Renal pelvis (tissue), 1 donor: ENCODE measurements at regions not wholly inside any gene's neighbourhood (a gene's known extent, or its start where the extent isn't known, plus 50 kb on each side); places are given as distances from the start of the nearest gene placed in this dataset.

Source experiments
- DNase-seq: peaks from one replicate; pipeline ENCODE4 v3.0.0-alpha.2; 2013

GRCh38 chr2:183214680-183215079, 90.4 kb downstream of the NUP35 start:
- DNase-seq: no peak

GRCh38 chr2:183215917-183216316, 91.7 kb downstream of the NUP35 start:
- DNase-seq: no peak

GRCh38 chr2:183219888-183220287, 95.6 kb downstream of the NUP35 start:
- no peak for DNase-seq

GRCh38 chr2:183222751-183223150, 98.5 kb downstream of the NUP35 start:
- DNase-seq: no peak

GRCh38 chr2:183224948-183225347, 100.7 kb downstream of the NUP35 start:
- peak; percentile 9 for DNase-seq

- DNase-seq: no peak
Measured at GRCh38 chr2:183227176-183227575, 102.9 kb downstream of the NUP35 start.

- DNase-seq: no peak
Measured at GRCh38 chr2:183229386-183229785, 105.1 kb downstream of the NUP35 start.

- DNase-seq: no peak
Measured at GRCh38 chr2:183232161-183232865, 108.1 kb downstream of the NUP35 start.

- DNase-seq: no peak
Measured at GRCh38 chr2:183242937-183243336, 118.7 kb downstream of the NUP35 start.

GRCh38 chr2:183243758-183244157, 119.5 kb downstream of the NUP35 start:
- DNase-seq: no peak

- DNase-seq: no peak
Measured at GRCh38 chr2:183244300-183244844, 120.1 kb downstream of the NUP35 start.

GRCh38 chr2:183248866-183249567, 124.8 kb downstream of the NUP35 start:
- peak; percentile 19 for DNase-seq

- no peak for DNase-seq
Measured at GRCh38 chr2:183250061-183250460, 125.8 kb downstream of the NUP35 start.

GRCh38 chr2:183250472-183250871, 126.2 kb downstream of the NUP35 start:
- no peak for DNase-seq

- DNase-seq: no peak
Measured at GRCh38 chr2:183253441-183254130, 129.3 kb downstream of the NUP35 start.

- DNase-seq: no peak
Measured at GRCh38 chr2:183255411-183255810, 131.2 kb downstream of the NUP35 start.

- DNase-seq: no peak
Measured at GRCh38 chr2:183259921-183260320, 135.7 kb downstream of the NUP35 start.

- DNase-seq: no peak
Measured at GRCh38 chr2:183260527-183260926, 136.3 kb downstream of the NUP35 start.

GRCh38 chr2:183264890-183265535, 140.8 kb downstream of the NUP35 start:
- DNase-seq: no peak

GRCh38 chr2:183267148-183267827, 143.0 kb downstream of the NUP35 start:
- no peak for DNase-seq

GRCh38 chr2:183269956-183270355, 145.7 kb downstream of the NUP35 start:
- no peak for DNase-seq

- DNase-seq: no peak
Measured at GRCh38 chr2:183283209-183283608, 159.0 kb downstream of the NUP35 start.
